Ishikawa (cell line): ENCODE measurements at regions not wholly inside any gene's neighbourhood (a gene's known extent, or its start where the extent isn't known, plus 50 kb on each side); places are given as distances from the start of the nearest gene placed in this dataset.

Source experiments
- CEBPB ChIP-seq: IDR thresholded peaks from 2 replicates; pipeline ENCODE4 v1.6.1; 2012
- CREB1 ChIP-seq: IDR thresholded peaks from 2 replicates; pipeline ENCODE4 v1.6.1; 2012; ENCODE audit warnings: low read depth
- EGR1 ChIP-seq: IDR thresholded peaks from 2 replicates; pipeline ENCODE4 v1.6.1; 2012
- EP300 ChIP-seq: IDR thresholded peaks from 2 replicates; pipeline ENCODE4 v1.6.1; 2012; ENCODE audit warnings: borderline replicate concordance
- FOXM1 ChIP-seq: IDR thresholded peaks from 2 replicates; pipeline ENCODE4 v1.6.1; 2012; ENCODE audit warnings: low read depth, borderline replicate concordance
- TAF1 ChIP-seq: IDR thresholded peaks from 2 replicates; pipeline ENCODE4 v1.6.1; 2012; ENCODE audit warnings: low read depth, mild to moderate bottlenecking
- YY1 ChIP-seq: IDR thresholded peaks from 2 replicates; pipeline ENCODE4 v1.6.1; 2012; ENCODE audit warnings: low read depth
- ZBTB7A ChIP-seq: IDR thresholded peaks from 2 replicates; pipeline ENCODE4 v1.6.1; 2012; ENCODE audit warnings: low read depth
- TF ChIP-seq, protein P1 (sequence below): IDR thresholded peaks from 2 replicates; pipeline ENCODE4 v1.6.1; 2012; ENCODE audit warnings: low read depth, mild to moderate bottlenecking
- TF ChIP-seq, protein P2 (sequence below): IDR thresholded peaks from 2 replicates; pipeline ENCODE4 v1.6.1; 2012

DNA sequence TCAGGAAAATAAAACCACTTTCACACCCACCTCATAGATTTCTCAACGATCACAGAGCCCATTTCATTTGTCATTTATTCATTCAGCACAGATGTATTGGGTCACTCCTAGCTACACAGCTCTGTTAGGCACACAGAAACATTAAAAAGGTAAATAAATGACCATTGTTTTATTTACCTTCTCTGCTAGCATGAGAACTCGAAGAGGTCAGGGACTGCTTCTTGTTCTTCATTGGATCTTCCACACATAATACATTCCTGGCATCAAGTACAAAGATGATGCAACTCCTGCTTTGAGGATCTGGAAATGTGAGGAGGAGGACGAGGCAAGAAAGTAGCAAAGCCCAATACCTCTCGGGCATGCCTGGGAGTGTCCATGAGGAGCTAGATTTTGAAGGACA, 168.1 kb downstream of the RBM26 start:
- TF ChIP-seq EGR1, result no peak
- TF ChIP-seq ZBTB7A, result no peak
- TF ChIP-seq TAF1, result no peak
- TF ChIP-seq, protein P1, sequence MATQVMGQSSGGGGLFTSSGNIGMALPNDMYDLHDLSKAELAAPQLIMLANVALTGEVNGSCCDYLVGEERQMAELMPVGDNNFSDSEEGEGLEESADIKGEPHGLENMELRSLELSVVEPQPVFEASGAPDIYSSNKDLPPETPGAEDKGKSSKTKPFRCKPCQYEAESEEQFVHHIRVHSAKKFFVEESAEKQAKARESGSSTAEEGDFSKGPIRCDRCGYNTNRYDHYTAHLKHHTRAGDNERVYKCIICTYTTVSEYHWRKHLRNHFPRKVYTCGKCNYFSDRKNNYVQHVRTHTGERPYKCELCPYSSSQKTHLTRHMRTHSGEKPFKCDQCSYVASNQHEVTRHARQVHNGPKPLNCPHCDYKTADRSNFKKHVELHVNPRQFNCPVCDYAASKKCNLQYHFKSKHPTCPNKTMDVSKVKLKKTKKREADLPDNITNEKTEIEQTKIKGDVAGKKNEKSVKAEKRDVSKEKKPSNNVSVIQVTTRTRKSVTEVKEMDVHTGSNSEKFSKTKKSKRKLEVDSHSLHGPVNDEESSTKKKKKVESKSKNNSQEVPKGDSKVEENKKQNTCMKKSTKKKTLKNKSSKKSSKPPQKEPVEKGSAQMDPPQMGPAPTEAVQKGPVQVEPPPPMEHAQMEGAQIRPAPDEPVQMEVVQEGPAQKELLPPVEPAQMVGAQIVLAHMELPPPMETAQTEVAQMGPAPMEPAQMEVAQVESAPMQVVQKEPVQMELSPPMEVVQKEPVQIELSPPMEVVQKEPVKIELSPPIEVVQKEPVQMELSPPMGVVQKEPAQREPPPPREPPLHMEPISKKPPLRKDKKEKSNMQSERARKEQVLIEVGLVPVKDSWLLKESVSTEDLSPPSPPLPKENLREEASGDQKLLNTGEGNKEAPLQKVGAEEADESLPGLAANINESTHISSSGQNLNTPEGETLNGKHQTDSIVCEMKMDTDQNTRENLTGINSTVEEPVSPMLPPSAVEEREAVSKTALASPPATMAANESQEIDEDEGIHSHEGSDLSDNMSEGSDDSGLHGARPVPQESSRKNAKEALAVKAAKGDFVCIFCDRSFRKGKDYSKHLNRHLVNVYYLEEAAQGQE, result no peak
- TF ChIP-seq, protein P2, sequence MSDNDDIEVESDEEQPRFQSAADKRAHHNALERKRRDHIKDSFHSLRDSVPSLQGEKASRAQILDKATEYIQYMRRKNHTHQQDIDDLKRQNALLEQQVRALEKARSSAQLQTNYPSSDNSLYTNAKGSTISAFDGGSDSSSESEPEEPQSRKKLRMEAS, result no peak
- TF ChIP-seq EP300, result no peak
- no peak for TF ChIP-seq YY1
- no peak for TF ChIP-seq FOXM1
- TF ChIP-seq CREB1, result no peak
- TF ChIP-seq CEBPB, result no peak
